IMR-90 (cell line): ENCODE measurements at regions not wholly inside any gene's neighbourhood (a gene's known extent, or its start where the extent isn't known, plus 50 kb on each side); places are given as distances from the start of the nearest gene placed in this dataset.
"Not testable (repeated sequence)": the region's sequence is repeated elsewhere in the genome, so short reads cannot be mapped to it uniquely, and the experiment has no call there.

Experiments used
- ATAC-seq: fragments of 200-7000 bp; cut with Tn5 transposase; 2 replicates; pipeline ENCODE4 v1.9.1; 2020; ENCODE audit warnings: low read depth, mild to moderate bottlenecking, moderate library complexity
- BruUV-seq: library from RNA; stranded (reverse); fragments of 400-500 nt; replicated peaks from 2 replicates; lab custom pipeline; 2021; lab: Mats Ljungman, UMichigan
- CTCF ChIA-PET: fragments of 300-600 bp; formaldehyde crosslinking; extraction: SDS; loops from one replicate; lab custom pipeline; 2021; ENCODE audit warnings: antibody characterized with exemption; lab: Yijun Ruan, JAX
- POLR2A ChIA-PET: fragments of 300-600 bp; sonication (Branson Sonifier 250); formaldehyde crosslinking; loops from one replicate; lab custom pipeline; 2022; ENCODE audit warnings: antibody characterized with exemption; ENCODE audit not compliant: unreplicated experiment; lab: Charles Lee
- DNase-seq: peaks from one replicate; pipeline ENCODE4 v3.0.0; 2013
- H2AFZ ChIP-seq: replicated peaks from 2 replicates; pipeline ENCODE3; 2013; ENCODE audit warnings: low read length, mild to moderate bottlenecking; ENCODE audit not compliant: poor library complexity
- H2AK5ac ChIP-seq: 2 replicates; pipeline ENCODE4 v1.6.1; 2013; ENCODE audit warnings: low read depth, low read length, inconsistent platforms
- H2AK9ac ChIP-seq: replicated peaks from 2 replicates; pipeline ENCODE3; 2013; ENCODE audit warnings: mild to moderate bottlenecking, low read depth, low read length, moderate library complexity; ENCODE audit not compliant: poor library complexity
- H2BK120ac ChIP-seq: 2 replicates; pipeline ENCODE4 v1.6.1; 2013; ENCODE audit warnings: low read depth, low read length, inconsistent platforms
- H2BK15ac ChIP-seq: 3 replicates; pipeline ENCODE4 v1.6.1; 2013; ENCODE audit warnings: low read depth, low read length, inconsistent platforms
- H2BK20ac ChIP-seq: 2 replicates; pipeline ENCODE4 v1.6.1; 2013; ENCODE audit warnings: low read depth, mild to moderate bottlenecking, inconsistent platforms, low read length, moderate library complexity
- H2BK5ac ChIP-seq: 2 replicates; pipeline ENCODE4 v1.6.1; 2013; ENCODE audit warnings: mild to moderate bottlenecking, low read depth, low read length, inconsistent platforms; ENCODE audit not compliant: poor library complexity, severe bottlenecking
- H3K14ac ChIP-seq: replicated peaks from 2 replicates; pipeline ENCODE4 v1.6.1; 2013; ENCODE audit warnings: low read depth, low read length, inconsistent platforms
- H3K18ac ChIP-seq: 2 replicates; pipeline ENCODE4 v1.6.1; 2013; ENCODE audit warnings: low read depth, low read length, control low read depth
- H3K23ac ChIP-seq: 2 replicates; pipeline ENCODE4 v1.6.1; 2013; ENCODE audit warnings: low read depth, low read length, inconsistent platforms
- H3K27ac ChIP-seq: 2 replicates; pipeline ENCODE4 v1.5.1; 2013; ENCODE audit warnings: mild to moderate bottlenecking, control low read depth, low read length; ENCODE audit not compliant: insufficient read depth
- H3K27me3 ChIP-seq: 2 replicates; pipeline ENCODE4 v1.6.1; 2013; ENCODE audit warnings: low read length; ENCODE audit not compliant: control insufficient read depth, insufficient read depth
- H3K36me3 ChIP-seq: 2 replicates; pipeline ENCODE4 v1.6.1; 2013; ENCODE audit warnings: low read length, mixed read lengths; ENCODE audit not compliant: control insufficient read depth, insufficient read depth
- H3K4ac ChIP-seq: 2 replicates; pipeline ENCODE4 v1.6.1; 2013; ENCODE audit warnings: low read depth, low read length, inconsistent platforms
- H3K4me1 ChIP-seq: 2 replicates; pipeline ENCODE4 v1.6.1; 2013; ENCODE audit warnings: low read length, mixed read lengths; ENCODE audit not compliant: control insufficient read depth, insufficient read depth
- H3K4me2 ChIP-seq: 2 replicates; pipeline ENCODE4 v1.6.1; 2013; ENCODE audit warnings: low read depth, mild to moderate bottlenecking, control low read depth, low read length, moderate library complexity
- H3K4me3 ChIP-seq: 2 replicates; pipeline ENCODE4 v1.5.1; 2013; ENCODE audit warnings: low read depth, mild to moderate bottlenecking, control low read depth, low read length, moderate library complexity; ENCODE audit not compliant: insufficient read depth
- H3K56ac ChIP-seq: 2 replicates; pipeline ENCODE4 v1.6.1; 2013; ENCODE audit warnings: low read length, inconsistent platforms; ENCODE audit not compliant: insufficient read depth; ENCODE audit errors: extremely low read depth
- H3K79me1 ChIP-seq, 2 experiments: 2 replicates each; pipeline ENCODE4 v1.6.1; 2013; ENCODE audit warnings: low read length in 2 of 2, inconsistent platforms in 1 of 2, low read depth in 1 of 2
- H3K9ac ChIP-seq: 2 replicates; pipeline ENCODE4 v1.6.1; 2013; ENCODE audit warnings: low read depth, low read length, control low read depth
- H3K9me1 ChIP-seq: 2 replicates; pipeline ENCODE4 v1.6.1; 2013; ENCODE audit warnings: low read length, inconsistent platforms; ENCODE audit not compliant: insufficient read depth
- H3K9me3 ChIP-seq: 2 replicates; pipeline ENCODE4 v1.6.1; 2013; ENCODE audit warnings: low read length; ENCODE audit not compliant: control insufficient read depth, insufficient read depth
- H4K20me1 ChIP-seq: 2 replicates; pipeline ENCODE4 v1.6.1; 2013; ENCODE audit warnings: low read length, inconsistent platforms; ENCODE audit not compliant: insufficient read depth
- H4K5ac ChIP-seq: 2 replicates; pipeline ENCODE4 v1.6.1; 2013; ENCODE audit warnings: mild to moderate bottlenecking, low read depth, low read length, control low read depth
- H4K8ac ChIP-seq, 2 experiments: 2 replicates each; pipeline ENCODE4 v1.6.1; 2013; ENCODE audit warnings: low read depth in 2 of 2, low read length in 2 of 2, control low read depth in 1 of 2, inconsistent platforms in 1 of 2
- H4K91ac ChIP-seq: 2 replicates; pipeline ENCODE4 v1.6.1; 2013; ENCODE audit warnings: low read depth, low read length, inconsistent platforms; ENCODE audit not compliant: insufficient read depth
- WGBS, 2 experiments: methylation state at CpG; one replicate each; pipeline versions ENCODE4 v1.1.5 to v1.1.7; 2013; ENCODE audit warnings: missing lambda C conversion rate in 2 of 2; ENCODE audit not compliant: insufficient read length in 1 of 2; ENCODE audit errors: extremely low coverage in 2 of 2; 5-methylcytosine and 5-hydroxymethylcytosine counted together
- dilution Hi-C: fragments of 300-500 bp; cut with HindIII; formaldehyde crosslinking; loops from one replicate; pipeline ENCODE4 v1.14.3; 2018; ENCODE audit warnings: low sequenced_read_pairs; ENCODE audit not compliant: unreplicated experiment
- in situ Hi-C: fragments of 300-500 bp; cut with MboI; formaldehyde crosslinking; loops from 3 replicates; pipeline ENCODE4 v1.14.3; 2019; ENCODE audit warnings: low sequenced_read_pairs, inconsistent platforms, mixed read lengths
- intact Hi-C: fragments of 100-400 bp; cut with micrococcal nuclease; formaldehyde crosslinking; loops from 2 replicates; pipeline ENCODE4 v1.10.0; 2022

DNA sequence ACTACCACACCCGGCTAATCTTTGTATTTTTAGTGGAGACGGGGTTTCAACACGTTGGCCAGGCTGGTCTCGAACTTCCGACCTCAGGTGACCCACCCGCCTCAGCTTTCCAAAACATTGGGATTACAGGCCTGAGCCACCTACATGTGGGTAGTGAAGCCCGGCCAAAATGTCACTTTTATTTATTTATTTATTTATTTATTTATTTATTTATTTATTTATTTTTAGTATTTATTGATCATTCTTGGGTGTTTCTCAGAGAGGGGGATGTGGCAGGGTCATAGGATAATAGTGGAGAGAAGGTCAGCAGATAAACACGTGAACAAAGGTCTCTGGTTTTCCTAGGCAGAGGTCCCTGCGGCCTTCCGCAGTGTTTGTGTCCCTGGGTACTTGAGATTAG, 162.8 kb upstream of the MEX3C start:
- H3K4me2 ChIP-seq, H3K36me3 ChIP-seq, POLR2A ChIA-PET, ATAC-seq, H4K91ac ChIP-seq, DNase-seq, H2BK5ac ChIP-seq, H3K23ac ChIP-seq, H3K27me3 ChIP-seq, in situ Hi-C loops, H3K14ac ChIP-seq, H2AK9ac ChIP-seq, H3K9ac ChIP-seq, H3K18ac ChIP-seq, H4K5ac ChIP-seq, H3K79me1 ChIP-seq, BruUV-seq, CTCF ChIA-PET, H4K8ac ChIP-seq, H3K56ac ChIP-seq, H2BK120ac ChIP-seq, intact Hi-C loops, H2BK15ac ChIP-seq, H2BK20ac ChIP-seq, H3K4me3 ChIP-seq, H3K4ac ChIP-seq, H4K20me1 ChIP-seq, H3K27ac ChIP-seq, H3K4me1 ChIP-seq, dilution Hi-C loops, H2AFZ ChIP-seq, H3K9me1 ChIP-seq, H2AK5ac ChIP-seq: not testable (repeated sequence)
- H3K9me3 ChIP-seq: peaks cover 12% of the 10 kb centered on the region
- WGBS, 2 experiments: no CpG with 5 or more reads among the region's 10 CpGs
